Activated CD8-positive, alpha-beta memory T cell treated with anti-CD3 and anti-CD28 coated beads for 48 hours (primary cell): ENCODE measurements at regions not wholly inside any gene's neighbourhood (a gene's known extent, or its start where the extent isn't known, plus 50 kb on each side); places are given as distances from the start of the nearest gene placed in this dataset.
"Not testable (repeated sequence)": the region's sequence is repeated elsewhere in the genome, so short reads cannot be mapped to it uniquely, and the experiment has no call there.

Source experiments
- DNase-seq, 3 experiments: peaks; one replicate each; pipeline ENCODE4 v3.0.0-alpha.2; 2020; ENCODE audit warnings: low read depth in 2 of 3, low spot score in 2 of 3

DNA sequence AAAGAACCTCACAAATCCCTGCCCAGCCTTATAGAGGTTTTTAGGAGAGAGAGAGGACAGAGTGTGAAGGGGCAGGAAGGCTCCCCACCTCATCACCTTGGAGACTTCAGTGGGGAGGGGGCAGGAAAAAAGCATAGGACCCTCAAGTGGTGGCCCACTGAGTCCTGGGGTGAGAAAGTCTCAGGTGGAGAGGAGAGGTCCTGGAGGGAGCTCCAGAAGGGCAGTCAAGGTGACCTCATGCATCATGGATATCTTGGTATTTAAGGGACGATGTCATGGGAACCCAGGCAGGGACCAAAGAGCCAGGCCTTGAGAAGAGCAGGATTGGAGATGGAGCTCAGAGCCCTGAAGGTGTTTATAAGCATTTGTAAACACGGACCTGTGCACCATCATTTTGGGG is 204.5 kb downstream of the SLC4A3 start:
- no peak for DNase-seq

DNA sequence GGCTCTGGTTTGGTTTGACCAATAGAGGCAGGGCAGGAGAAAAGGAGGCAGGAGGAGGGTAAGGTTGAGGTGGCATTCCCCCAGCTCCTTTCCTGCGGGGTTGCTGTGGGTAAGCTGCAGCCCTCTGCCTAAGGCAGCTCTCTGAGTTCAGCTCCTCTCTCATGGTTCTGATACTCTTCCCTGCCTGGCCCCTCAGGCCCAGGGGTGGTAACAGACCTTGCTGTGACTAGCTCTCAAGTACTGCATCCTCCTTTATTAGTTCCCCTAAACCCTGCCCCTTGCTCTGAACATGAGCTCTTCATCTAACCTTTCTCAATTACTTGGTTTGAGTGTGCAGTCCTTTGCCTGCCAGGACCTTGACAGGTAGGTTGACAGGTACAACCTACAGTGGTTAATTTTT is 205.5 kb downstream of the SLC4A3 start:
- DNase-seq = no peak

- DNase-seq = no peak
Measured at GRCh38 chr2:219835493-219835892, 208.1 kb downstream of the SLC4A3 start.

GRCh38 chr2:219836647-219837177 is 209.3 kb downstream of the SLC4A3 start:
- DNase-seq = no peak

DNA sequence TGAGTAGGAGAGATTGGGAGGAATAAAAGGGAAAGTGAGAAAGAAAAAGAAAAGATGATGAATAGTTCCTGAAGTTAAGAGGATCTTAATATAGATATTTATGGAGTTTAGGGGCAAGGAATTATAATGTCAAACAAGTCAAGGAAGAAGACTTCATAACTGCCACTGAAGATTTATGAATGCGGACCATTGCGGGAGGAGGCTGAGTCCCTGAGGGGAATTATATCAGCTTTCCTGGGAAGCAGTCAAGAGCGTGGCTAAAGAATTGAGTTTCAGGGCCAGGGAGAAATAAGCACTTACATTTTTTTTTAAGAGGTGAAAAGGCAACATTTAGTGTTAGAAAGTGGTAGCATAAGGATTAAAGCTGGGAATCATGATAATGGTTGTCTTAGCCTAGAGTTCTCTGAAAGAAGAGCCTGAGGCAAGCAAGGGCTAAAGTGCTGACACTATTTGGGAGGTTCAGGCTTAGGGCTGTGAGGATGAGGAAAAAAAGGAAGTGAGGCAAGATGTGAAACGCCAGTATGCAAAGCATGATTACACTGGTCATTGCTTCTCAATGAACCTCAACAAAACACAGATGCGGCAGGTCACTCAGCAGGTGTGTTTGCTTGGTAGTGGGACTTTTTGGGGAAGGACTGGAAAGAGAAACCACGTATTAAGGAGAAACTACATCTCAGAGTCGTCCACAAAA is 217.1 kb downstream of the SLC4A3 start:
- DNase-seq = no peak

- no peak for DNase-seq
Measured at GRCh38 chr2:219848882-219849281, 221.5 kb downstream of the SLC4A3 start.

DNA sequence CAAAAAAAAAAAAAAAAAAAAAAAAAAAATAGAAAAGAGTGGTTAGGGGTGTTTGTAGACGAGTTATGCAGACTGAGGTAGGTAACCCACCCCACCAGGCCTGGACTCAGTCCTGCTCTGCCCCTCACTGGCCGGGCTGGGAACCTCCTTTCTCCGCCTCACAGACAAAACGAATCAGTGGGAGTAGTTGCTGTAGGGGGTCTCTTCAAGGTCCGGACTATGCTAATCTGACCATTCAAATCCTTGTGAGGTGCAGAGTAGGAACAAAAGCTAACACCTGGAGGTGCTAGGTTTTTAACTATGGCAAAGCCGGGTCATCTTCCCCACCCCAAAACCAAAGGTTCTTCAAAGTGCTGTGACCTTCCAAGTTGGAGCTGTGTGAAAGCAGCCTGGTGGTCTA is 223.7 kb downstream of the SLC4A3 start:
- DNase-seq = no peak

GRCh38 chr2:219851801-219852481 is 224.5 kb downstream of the SLC4A3 start:
- DNase-seq = no peak

DNA sequence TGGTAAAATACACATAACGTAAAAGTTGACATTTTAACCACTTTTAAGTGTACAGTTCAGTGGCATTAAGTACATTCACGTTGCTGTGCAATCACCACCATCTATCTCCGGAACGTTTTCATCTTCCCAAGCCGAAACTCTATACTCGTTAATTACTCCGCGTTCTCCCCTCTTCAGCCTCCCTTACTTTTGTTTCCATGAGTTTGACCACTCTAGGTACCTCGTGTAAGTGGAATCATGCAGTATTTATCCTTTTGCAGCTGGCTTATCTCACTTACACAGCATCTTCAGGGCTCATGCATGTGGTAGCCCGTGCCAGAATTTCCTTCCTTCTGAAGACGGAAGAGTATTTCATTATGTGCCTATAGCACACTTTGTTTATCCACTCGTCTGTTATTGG is 225.2 kb downstream of the SLC4A3 start:
- DNase-seq = no peak

GRCh38 chr2:219856602-219857001 is 229.2 kb downstream of the SLC4A3 start:
- DNase-seq = no peak

GRCh38 chr2:219857751-219858150 is 230.3 kb downstream of the SLC4A3 start:
- no peak for DNase-seq

DNA sequence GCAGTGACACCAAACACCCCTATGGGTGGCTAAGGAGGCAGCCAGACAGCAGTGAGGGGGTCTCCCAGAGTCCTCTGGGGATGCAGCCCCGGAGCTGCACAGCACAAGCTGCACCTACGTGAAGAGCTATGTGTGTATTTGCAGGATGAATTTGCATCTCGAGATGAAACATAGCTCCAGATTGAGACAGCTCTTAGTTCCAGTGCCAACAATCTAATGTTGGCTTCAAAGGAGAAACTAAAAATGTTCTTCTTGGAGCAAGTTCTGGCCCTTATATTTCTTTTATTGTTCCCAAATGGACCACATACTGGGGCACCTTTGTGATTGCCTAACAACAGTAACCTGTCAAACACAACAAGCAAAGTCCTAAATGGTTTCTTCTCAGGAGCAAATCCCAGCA is 233.9 kb downstream of the SLC4A3 start:
- no peak for DNase-seq

DNA sequence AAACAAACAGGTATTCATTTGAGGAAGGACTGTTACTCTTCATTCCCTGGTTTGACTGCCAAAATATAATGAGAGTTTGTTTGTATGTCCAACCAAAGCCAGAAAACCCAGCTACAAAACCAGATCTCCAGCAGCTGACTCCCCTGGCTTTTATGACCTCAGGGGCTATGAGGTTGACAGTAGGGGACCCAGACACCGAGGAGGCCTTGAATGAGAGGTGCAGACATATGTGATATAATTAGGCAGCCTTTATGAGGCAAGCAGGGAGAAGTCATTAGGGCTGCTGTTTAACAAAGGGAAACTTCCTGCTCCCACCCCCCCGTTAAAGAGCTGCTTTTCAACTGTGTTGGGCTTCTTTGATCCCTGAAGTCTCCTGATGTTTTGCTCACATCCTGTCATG is 236.7 kb downstream of the SLC4A3 start:
- DNase-seq = no peak

DNA sequence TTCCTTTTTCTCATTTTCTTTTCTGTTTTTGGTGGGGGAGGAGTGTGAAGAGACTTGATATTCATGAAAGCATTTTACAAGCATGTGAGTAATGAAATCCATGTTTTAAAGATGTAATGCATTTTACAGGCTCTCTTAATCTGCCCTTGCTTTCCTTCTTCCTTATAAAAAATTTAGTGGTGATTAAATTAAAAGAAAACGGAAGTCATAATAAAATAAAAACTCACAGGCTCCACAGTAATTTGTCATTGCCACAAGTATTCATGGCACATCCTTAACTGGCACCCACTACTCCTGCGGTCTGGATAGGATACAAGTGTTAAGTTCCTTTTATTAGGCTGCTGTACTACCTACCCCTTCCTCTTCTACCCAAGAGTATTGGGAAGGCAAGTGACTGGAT is 241.2 kb downstream of the SLC4A3 start:
- no peak for DNase-seq

DNA sequence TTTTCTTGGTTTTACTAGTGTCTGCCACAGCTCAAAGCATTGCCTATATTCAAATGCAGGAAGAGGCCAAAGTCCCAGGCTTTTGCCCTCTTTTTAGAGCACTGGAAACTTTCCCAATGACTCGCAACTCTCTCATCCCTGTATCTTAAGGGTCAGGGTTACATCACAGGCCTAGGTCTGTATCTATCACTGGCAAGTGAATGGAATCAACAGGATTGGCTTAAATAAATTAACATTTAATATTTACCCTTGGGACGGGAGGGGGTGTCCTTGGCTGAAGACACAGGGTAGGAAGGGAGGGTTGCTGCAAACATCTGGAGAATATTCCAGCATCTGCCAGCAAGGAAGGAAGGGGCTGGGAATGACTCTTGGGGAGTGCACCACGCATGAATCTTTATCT is 242.6 kb downstream of the SLC4A3 start:
- no peak for DNase-seq

GRCh38 chr2:219871351-219871750 is 243.9 kb downstream of the SLC4A3 start:
- no peak for DNase-seq

DNA sequence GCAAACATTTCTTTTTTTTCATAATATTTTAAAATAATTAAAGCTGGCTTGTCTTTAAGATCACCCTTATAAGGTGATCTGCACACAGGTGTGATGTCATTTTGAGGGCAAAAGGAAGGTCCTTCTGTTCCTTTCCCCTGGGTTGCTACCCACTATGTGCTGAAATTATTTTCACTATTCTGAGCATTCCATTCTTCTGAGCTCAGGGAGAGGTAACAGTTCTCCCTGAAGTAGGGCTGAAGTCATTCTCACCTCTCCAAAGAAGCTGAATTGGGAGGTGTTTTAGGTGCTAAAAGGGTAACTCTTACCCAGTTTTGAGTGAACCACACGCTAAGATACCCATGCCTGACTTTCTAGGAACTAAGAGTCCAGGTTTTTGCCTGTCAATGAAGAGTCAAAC is 247.6 kb downstream of the SLC4A3 start:
- no peak for DNase-seq

DNA sequence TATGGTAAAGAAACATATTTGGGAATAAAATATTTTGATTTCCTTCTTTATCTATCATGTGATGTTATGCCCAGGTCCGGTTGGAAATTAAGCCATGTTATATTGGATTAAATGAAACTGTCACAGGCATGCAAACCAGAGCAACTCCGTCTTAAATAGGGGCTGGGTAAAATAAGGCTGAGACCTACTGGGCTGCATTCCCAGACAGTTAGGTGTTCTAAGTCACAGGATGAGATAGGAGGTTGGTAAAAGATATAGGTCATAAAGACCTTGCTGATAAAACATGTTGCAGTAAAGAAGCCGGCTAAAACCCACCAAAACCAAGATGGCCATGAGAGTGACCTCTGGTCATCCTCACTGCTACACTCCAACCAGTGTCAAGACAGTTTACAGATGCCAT is 248.6 kb downstream of the SLC4A3 start:
- DNase-seq = not testable (repeated sequence)

DNA sequence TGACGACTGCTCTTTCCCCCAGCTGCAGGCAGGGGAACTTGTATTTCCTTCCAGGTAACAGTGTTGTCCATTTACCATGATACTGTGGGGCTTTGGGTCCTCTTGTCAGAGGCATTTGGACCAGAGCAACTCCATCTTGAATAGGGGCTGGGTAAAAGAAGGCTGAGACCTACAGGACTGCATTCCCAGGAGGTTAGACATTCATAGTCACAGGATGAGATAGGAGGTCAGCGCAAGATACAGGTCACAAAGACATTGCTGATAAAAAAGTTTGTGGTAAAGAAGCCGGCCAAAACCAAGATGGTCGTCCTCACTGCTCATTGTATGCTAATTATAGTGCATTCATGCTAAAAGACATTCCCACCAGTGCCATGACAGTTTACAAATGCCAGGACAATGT is 249.5 kb downstream of the SLC4A3 start:
- no peak for DNase-seq

- DNase-seq = no peak
Measured at GRCh38 chr2:219877728-219878127, 250.3 kb downstream of the SLC4A3 start.

GRCh38 chr2:219878516-219878915 is 251.1 kb downstream of the SLC4A3 start:
- no peak for DNase-seq

DNA sequence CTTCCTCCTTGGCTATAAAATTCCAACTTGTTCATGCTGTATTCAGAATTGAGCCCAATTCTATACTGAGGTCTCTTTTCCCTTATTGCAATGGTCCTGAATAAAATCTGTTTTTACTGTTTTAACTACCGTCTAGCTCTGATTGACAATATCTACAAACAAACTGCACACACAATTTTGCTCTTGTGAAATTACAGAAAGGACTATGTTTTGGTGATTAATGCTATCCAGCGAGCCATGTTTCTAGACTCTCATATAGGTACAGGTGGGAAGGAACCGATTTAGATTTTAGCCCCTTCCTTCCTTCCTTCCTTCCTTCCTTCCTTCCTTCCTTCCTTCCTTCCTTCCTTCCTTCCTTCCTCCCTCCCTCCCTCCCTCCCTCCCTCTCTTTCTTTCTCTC is 254.4 kb downstream of the SLC4A3 start:
- no peak for DNase-seq

- no peak for DNase-seq
Measured at GRCh38 chr2:219886615-219887014, 259.2 kb downstream of the SLC4A3 start.
